Immature natural killer cell (primary cell): ENCODE measurements at regions not wholly inside any gene's neighbourhood (a gene's known extent, or its start where the extent isn't known, plus 50 kb on each side); places are given as distances from the start of the nearest gene placed in this dataset.

Experiments used
- DNase-seq, 3 donors: peaks; one replicate each; pipeline ENCODE4 v3.0.0; 2022; ENCODE audit warnings: mixed read lengths in 1 of 3
- H3K27ac Mint-ChIP-seq, 6 donors: one replicate each; pipeline ENCODE4 v1.8.0; 2020; ENCODE audit warnings: mixed read lengths in 6 of 6, mild to moderate bottlenecking in 5 of 6, inconsistent platforms in 4 of 6, moderate library complexity in 3 of 6
- H3K27me3 Mint-ChIP-seq, 3 donors: one replicate each; pipeline ENCODE4 v1.8.0; 2020 to 2021; ENCODE audit warnings: low read depth in 3 of 3, mild to moderate bottlenecking in 3 of 3, mixed read lengths in 3 of 3, moderate library complexity in 3 of 3, inconsistent platforms in 1 of 3
- H3K36me3 Mint-ChIP-seq, 3 donors: one replicate each; pipeline ENCODE4 v1.8.0; 2020; ENCODE audit warnings: mixed read lengths in 3 of 3, inconsistent platforms in 2 of 3, mild to moderate bottlenecking in 2 of 3
- H3K4me1 Mint-ChIP-seq, 2 donors: one replicate each; pipeline ENCODE4 v1.8.0; 2020; ENCODE audit warnings: inconsistent platforms in 2 of 2, mild to moderate bottlenecking in 2 of 2, mixed read lengths in 2 of 2, moderate library complexity in 1 of 2
- H3K4me3 Mint-ChIP-seq, 5 donors: one replicate each; pipeline ENCODE4 v1.8.0; 2020; ENCODE audit warnings: mild to moderate bottlenecking in 5 of 5, mixed read lengths in 5 of 5, inconsistent platforms in 3 of 5, moderate library complexity in 3 of 5
- H3K9me3 Mint-ChIP-seq, 6 donors: one replicate each; pipeline ENCODE4 v1.8.0; 2020; ENCODE audit warnings: mild to moderate bottlenecking in 6 of 6, mixed read lengths in 6 of 6, inconsistent platforms in 4 of 6, moderate library complexity in 3 of 6

GRCh38 chr12:111105294-111105693 is 184.9 kb upstream of the MYL2 start:
- Mint-ChIP-seq H3K27me3 (peaks cover 3 to 6% (median 3%) of the 10 kb centered on the region in 3 donors), H3K36me3 (no peaks in the 10 kb centered on the region), H3K9me3 (no peaks in the 10 kb centered on the region), H3K4me1 (no peaks in the 10 kb centered on the region), H3K27ac (no peak overlapping the region), H3K4me3 (no peak overlapping the region)
- DNase-seq = no peak

DNA sequence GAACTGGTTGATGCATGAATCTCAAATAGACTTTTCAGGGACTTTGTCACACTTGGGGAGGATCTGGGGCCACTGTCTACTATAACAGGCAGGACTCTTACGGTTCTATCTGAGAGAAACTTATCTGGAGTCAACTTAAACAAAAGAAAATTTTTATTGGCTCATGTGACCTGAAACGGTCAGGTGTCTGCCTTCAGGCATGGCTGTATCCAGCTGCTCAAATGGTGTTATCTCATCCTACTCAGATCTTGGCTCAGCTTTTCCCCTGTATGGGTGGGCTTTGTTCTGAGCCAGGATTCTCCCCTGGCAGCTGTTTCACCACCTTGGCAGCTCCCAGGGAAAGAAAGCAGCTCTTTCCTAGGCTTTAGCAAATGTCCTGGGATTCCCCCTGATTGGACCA is 183.2 kb upstream of the MYL2 start:
- DNase-seq = no peak
- Mint-ChIP-seq H3K4me1 (no peaks in the 10 kb centered on the region), H3K27ac (no peak overlapping the region), H3K9me3 (no peaks in the 10 kb centered on the region), H3K4me3 (no peak overlapping the region), H3K27me3 (peaks cover 4 to 11% (median 6%) of the 10 kb centered on the region in 3 donors), H3K36me3 (no peaks in the 10 kb centered on the region)

DNA sequence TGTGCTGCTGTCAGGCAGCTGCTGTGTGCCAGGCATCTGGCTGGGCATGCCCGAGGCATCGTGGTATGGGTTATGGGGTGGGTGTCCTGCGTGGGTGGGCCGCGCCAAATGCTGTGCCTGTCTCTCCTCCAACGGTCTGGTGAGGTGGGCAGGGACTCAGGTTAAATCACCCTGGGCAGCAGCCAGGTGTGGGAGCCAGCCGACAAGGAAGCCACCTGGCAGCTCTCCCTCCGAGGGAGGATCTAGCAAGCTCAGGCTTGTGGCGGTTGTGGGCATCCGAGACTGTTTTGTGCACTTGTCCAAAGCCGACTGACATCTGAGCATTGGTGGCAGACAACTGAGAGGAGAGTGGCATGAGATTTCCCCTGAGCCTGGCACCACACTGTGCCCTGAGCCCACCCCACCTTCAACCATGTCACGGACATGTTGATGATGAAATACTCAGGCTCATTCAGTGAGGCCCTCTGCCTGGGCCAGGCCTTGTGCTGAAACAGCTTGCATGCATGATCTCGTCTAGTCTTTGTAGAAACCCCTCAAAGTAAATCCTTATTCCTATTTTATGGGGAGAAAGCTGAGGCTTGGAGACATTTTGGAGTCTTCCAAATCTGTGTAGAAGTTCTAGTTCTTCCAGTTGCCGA is 181.8 kb upstream of the MYL2 start:
- Mint-ChIP-seq H3K4me1 (no peaks in the 10 kb centered on the region), H3K27me3 (peaks cover 4 to 13% (median 6%) of the 10 kb centered on the region in 3 donors), H3K9me3 (no peaks in the 10 kb centered on the region), H3K27ac (no peak overlapping the region), H3K4me3 (no peak overlapping the region), H3K36me3 (no peaks in the 10 kb centered on the region)
- DNase-seq = no peak

GRCh38 chr12:111101003-111101402 is 180.6 kb upstream of the MYL2 start:
- no peaks in the 10 kb centered on the region for H3K36me3 Mint-ChIP-seq
- peaks cover 4 to 13% (median 6%) of the 10 kb centered on the region in 3 donors for H3K27me3 Mint-ChIP-seq
- DNase-seq = no peak
- no peak overlapping the region for H3K4me3 Mint-ChIP-seq
- no peaks in the 10 kb centered on the region for H3K4me1 Mint-ChIP-seq
- H3K9me3 Mint-ChIP-seq = no peaks in the 10 kb centered on the region
- H3K27ac Mint-ChIP-seq = no peak overlapping the region

GRCh38 chr12:111100554-111100953 is 180.2 kb upstream of the MYL2 start:
- DNase-seq = no peak
- H3K4me3 Mint-ChIP-seq = no peak overlapping the region
- no peaks in the 10 kb centered on the region for H3K4me1 Mint-ChIP-seq
- H3K27me3 Mint-ChIP-seq = peaks cover 4 to 13% (median 6%) of the 10 kb centered on the region in 3 donors
- H3K27ac Mint-ChIP-seq = no peak overlapping the region
- H3K36me3 Mint-ChIP-seq = no peaks in the 10 kb centered on the region
- H3K9me3 Mint-ChIP-seq = no peaks in the 10 kb centered on the region

GRCh38 chr12:111100003-111100402 is 179.6 kb upstream of the MYL2 start:
- H3K4me3 Mint-ChIP-seq = no peak overlapping the region
- H3K4me1 Mint-ChIP-seq = no peaks in the 10 kb centered on the region
- no peak overlapping the region for H3K27ac Mint-ChIP-seq
- H3K27me3 Mint-ChIP-seq = peaks cover 4 to 13% (median 6%) of the 10 kb centered on the region in 3 donors
- DNase-seq = no peak
- no peaks in the 10 kb centered on the region for H3K36me3 Mint-ChIP-seq
- no peaks in the 10 kb centered on the region for H3K9me3 Mint-ChIP-seq

DNA sequence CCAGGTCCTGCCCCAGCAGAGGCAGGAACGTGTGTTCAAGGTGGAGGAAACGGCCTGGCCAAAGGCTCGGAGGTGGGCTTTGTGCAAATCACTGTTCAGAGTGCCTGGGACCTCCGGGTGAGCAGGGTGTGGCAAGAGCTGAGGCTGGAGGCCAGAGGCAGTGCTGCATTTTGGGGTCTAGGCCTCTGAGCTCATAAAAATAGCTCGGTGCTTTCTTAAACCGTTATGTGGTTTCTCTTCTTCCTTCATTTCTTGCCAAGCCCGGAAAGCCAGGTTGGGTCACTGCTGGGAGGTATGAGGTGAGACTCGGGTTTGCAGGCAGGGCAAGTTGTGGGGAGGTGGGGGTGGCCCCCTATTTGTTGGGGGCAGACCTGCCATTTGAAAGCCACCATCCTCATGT is 178.8 kb upstream of the MYL2 start:
- no peaks in the 10 kb centered on the region for H3K9me3 Mint-ChIP-seq
- H3K36me3 Mint-ChIP-seq = no peaks in the 10 kb centered on the region
- no peak overlapping the region for H3K4me3 Mint-ChIP-seq
- no peaks in the 10 kb centered on the region for H3K4me1 Mint-ChIP-seq
- DNase-seq = no peak
- H3K27ac Mint-ChIP-seq = no peak overlapping the region
- H3K27me3 Mint-ChIP-seq = peaks cover 4 to 13% (median 6%) of the 10 kb centered on the region in 3 donors

GRCh38 chr12:111094157-111095010 is 174.0 kb upstream of the MYL2 start:
- Mint-ChIP-seq H3K36me3 (no peaks in the 10 kb centered on the region), H3K27ac (no peak overlapping the region), H3K4me3 (no peak overlapping the region), H3K9me3 (no peaks in the 10 kb centered on the region), H3K4me1 (no peaks in the 10 kb centered on the region), H3K27me3 (peaks cover 1 to 12% (median 9%) of the 10 kb centered on the region in 3 donors)
- DNase-seq = no peak

DNA sequence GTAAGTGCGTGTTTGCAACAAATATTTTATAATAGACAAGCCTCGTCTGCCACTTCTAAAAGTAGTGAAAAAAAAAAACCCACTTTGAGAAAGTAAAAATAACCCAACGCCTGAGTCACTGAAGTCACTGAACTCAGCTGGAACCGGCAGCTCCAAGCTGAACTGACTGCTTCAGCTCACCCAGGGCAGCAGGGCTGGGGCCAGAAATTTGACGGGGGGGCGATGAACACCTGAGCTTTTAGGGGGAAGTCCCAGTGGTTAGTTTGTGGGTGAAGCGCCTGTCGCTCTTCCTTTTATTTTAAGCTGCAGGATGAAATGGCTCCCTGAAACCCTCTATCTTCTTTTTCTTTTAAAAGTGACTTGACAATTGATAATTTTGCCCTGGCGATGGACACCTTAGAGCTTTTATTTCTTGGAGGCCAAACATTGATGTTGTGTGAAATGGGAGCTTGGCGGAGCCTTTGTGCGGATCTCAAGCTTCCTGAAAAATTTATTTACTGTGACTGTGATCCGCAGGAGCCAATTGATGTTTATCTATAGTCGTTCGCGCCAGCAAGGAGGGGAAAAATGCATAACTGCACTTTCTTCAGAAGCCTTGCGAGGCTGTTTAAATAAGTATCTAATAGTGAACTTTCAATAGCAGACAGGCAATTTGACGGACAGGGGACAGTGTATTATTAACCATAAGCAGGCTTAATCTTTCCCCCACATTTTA is 173.2 kb upstream of the MYL2 start:
- no peak overlapping the region for H3K4me3 Mint-ChIP-seq
- no peaks in the 10 kb centered on the region for H3K9me3 Mint-ChIP-seq
- peaks cover 1 to 12% (median 4%) of the 10 kb centered on the region in 3 donors for H3K27me3 Mint-ChIP-seq
- H3K4me1 Mint-ChIP-seq = no peaks in the 10 kb centered on the region
- no peak for DNase-seq
- no peaks in the 10 kb centered on the region for H3K36me3 Mint-ChIP-seq
- H3K27ac Mint-ChIP-seq = no peak overlapping the region

DNA sequence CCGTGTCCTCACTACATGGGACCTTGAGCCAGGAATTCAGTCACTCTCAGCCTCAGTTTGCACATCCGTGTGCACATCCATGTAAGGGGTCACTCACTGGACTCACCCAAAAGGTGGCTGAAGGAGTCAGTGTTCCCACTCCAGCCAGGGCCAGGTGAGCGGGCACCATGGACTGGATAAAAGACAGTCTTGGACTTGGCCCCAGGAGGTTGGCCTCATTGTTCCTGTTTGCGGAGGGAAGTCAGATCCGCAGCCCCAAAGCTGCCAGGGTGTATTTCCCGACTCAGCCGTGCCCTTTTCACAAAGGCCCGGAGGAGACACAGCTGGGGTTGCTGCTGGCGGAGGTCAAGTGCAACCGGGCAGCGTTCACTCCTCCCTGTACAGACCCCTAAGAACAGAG is 170.7 kb upstream of the MYL2 start:
- Mint-ChIP-seq H3K4me3 (no peak overlapping the region), H3K4me1 (no peaks in the 10 kb centered on the region)

GRCh38 chr12:111089616-111090015 is 169.2 kb upstream of the MYL2 start:
- no peaks in the 10 kb centered on the region for H3K9me3 Mint-ChIP-seq
- DNase-seq = no peak
- H3K36me3 Mint-ChIP-seq = no peaks in the 10 kb centered on the region
- no peak overlapping the region for H3K4me3 Mint-ChIP-seq
- H3K27me3 Mint-ChIP-seq = peaks cover 1 to 13% (median 4%) of the 10 kb centered on the region in 3 donors
- H3K27ac Mint-ChIP-seq = no peak overlapping the region
- H3K4me1 Mint-ChIP-seq = no peaks in the 10 kb centered on the region

More for the DNA sequence above, 170.7 kb upstream of the MYL2 start:
- Mint-ChIP-seq H3K36me3 (no peaks in the 10 kb centered on the region), H3K9me3 (no peaks in the 10 kb centered on the region), H3K27ac (no peak overlapping the region), H3K27me3 (peaks cover 1 to 13% (median 4%) of the 10 kb centered on the region in 3 donors)
- DNase-seq = no peak

- H3K9me3 Mint-ChIP-seq = no peaks in the 10 kb centered on the region
- H3K4me3 Mint-ChIP-seq = no peak overlapping the region
- no peak for DNase-seq
- H3K27ac Mint-ChIP-seq = no peak overlapping the region
- no peaks in the 10 kb centered on the region for H3K36me3 Mint-ChIP-seq
- H3K4me1 Mint-ChIP-seq = no peaks in the 10 kb centered on the region
- peaks cover 0 to 13% (median 1%) of the 10 kb centered on the region in 3 donors for H3K27me3 Mint-ChIP-seq
Measured at GRCh38 chr12:111088409-111088808, 168.0 kb upstream of the MYL2 start.

DNA sequence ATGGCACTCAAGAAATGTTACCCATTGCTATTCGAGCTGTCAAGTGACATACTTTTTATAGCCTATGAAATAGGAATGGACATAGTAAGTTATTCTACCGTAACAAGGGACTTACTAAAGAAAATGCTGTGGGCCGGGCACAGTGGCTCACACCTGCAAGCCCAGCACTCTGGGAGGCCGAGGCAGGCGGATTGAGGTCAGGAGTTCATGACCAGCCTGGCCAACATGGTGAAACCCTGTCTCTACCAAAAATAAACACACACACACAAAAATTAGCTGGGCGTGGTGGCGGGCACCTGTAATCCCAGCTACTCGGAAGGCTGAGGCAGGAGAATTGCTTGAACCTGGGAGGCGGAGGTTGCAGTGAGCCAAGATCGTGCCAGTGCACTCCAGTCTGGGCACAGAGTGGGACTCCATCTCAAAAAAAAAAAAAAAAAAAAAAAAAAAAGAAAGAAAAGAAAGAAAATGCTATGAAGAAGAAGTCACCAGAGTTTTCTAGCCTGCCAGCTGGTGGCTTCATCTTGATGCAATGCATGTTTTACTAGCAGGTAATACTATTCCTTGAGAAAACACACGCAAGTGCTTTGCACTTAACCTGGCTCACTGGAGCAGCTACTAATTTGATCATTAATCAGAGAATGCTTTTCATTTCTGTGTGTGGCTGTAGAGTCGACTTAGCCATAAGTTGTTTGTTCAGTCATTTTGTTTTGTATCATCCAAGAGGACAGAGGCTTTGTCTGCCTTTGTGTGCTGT is 166.7 kb upstream of the MYL2 start:
- H3K27ac Mint-ChIP-seq = no peak overlapping the region

More for the DNA sequence above, 166.7 kb upstream of the MYL2 start:
- Mint-ChIP-seq H3K36me3 (no peaks in the 10 kb centered on the region), H3K9me3 (no peaks in the 10 kb centered on the region), H3K27me3 (peaks cover 1 to 8% (median 2%) of the 10 kb centered on the region in 3 donors), H3K4me3 (no peak overlapping the region), H3K4me1 (no peaks in the 10 kb centered on the region)
- DNase-seq = no peak
